ENCODE measurements at regions not wholly inside any gene's neighbourhood (a gene's known extent, or its start where the extent isn't known, plus 50 kb on each side); places are given as distances from the start of the nearest gene placed in this dataset.

GRCh38 chrX:69260169-69260568 is 94.9 kb upstream of the PJA1 start:
- TF ChIP-seq POLR2AphosphoS5 (IDR thresholded peaks at IDR 0.05) (no peak), CTCF (IDR thresholded peaks at IDR 0.05) (no peak)
